ENCODE measurements at regions not wholly inside any gene's neighbourhood (a gene's known extent, or its start where the extent isn't known, plus 50 kb on each side); places are given as distances from the start of the nearest gene placed in this dataset.

GRCh38 chr10:121282797-121283515 lies 315.3 kb downstream of the FGFR2 start:
- DNase-seq: no peak

- peak; percentile 16 for DNase-seq
Measured at GRCh38 chr10:121284936-121285335, 313.3 kb downstream of the FGFR2 start.

- DNase-seq: no peak
Measured at GRCh38 chr10:121285406-121286196, 312.6 kb downstream of the FGFR2 start.

GRCh38 chr10:121288011-121288410 lies 310.2 kb downstream of the FGFR2 start:
- DNase-seq: no peak

- DNase-seq: no peak
Measured at GRCh38 chr10:121288864-121289661, 309.2 kb downstream of the FGFR2 start.

- no peak for DNase-seq
Measured at GRCh38 chr10:121289800-121290199, 308.4 kb downstream of the FGFR2 start.

GRCh38 chr10:121290674-121291073 lies 307.6 kb downstream of the FGFR2 start:
- DNase-seq: no peak

- no peak for DNase-seq
Measured at GRCh38 chr10:121291376-121291775, 306.9 kb downstream of the FGFR2 start.

- DNase-seq: no peak
Measured at GRCh38 chr10:121291823-121292222, 306.4 kb downstream of the FGFR2 start.

- DNase-seq: no peak
Measured at GRCh38 chr10:121292321-121292720, 305.9 kb downstream of the FGFR2 start.

- no peak for DNase-seq
Measured at GRCh38 chr10:121293110-121293509, 305.1 kb downstream of the FGFR2 start.

- no peak for DNase-seq
Measured at GRCh38 chr10:121294630-121295029, 303.6 kb downstream of the FGFR2 start.

- DNase-seq: no peak
Measured at GRCh38 chr10:121296378-121296777, 301.9 kb downstream of the FGFR2 start.

- DNase-seq: no peak
Measured at GRCh38 chr10:121296881-121297585, 301.2 kb downstream of the FGFR2 start.

- DNase-seq: no peak
Measured at GRCh38 chr10:121300723-121301122, 297.5 kb downstream of the FGFR2 start.

GRCh38 chr10:121302541-121303180 lies 295.6 kb downstream of the FGFR2 start:
- DNase-seq: peak; percentile 44

- peak; percentile 68 for DNase-seq
Measured at GRCh38 chr10:121303287-121303890, 294.9 kb downstream of the FGFR2 start.

- no peak for DNase-seq
Measured at GRCh38 chr10:121305066-121305465, 293.2 kb downstream of the FGFR2 start.

GRCh38 chr10:121306159-121306673 lies 292.0 kb downstream of the FGFR2 start:
- DNase-seq: no peak

GRCh38 chr10:121307411-121307980 lies 290.7 kb downstream of the FGFR2 start:
- DNase-seq: no peak

- DNase-seq: no peak
Measured at GRCh38 chr10:121308020-121308419, 290.2 kb downstream of the FGFR2 start.

Measured in DMS79 treated with DMSO at 0.1 percent for 48 hours (cell line).